Ishikawa (cell line): ENCODE measurements at regions not wholly inside any gene's neighbourhood (a gene's known extent, or its start where the extent isn't known, plus 50 kb on each side); places are given as distances from the start of the nearest gene placed in this dataset.

Source experiments
- CEBPB ChIP-seq: IDR thresholded peaks from 2 replicates; pipeline ENCODE4 v1.6.1; 2012
- CREB1 ChIP-seq: IDR thresholded peaks from 2 replicates; pipeline ENCODE4 v1.6.1; 2012; ENCODE audit warnings: low read depth
- EGR1 ChIP-seq: IDR thresholded peaks from 2 replicates; pipeline ENCODE4 v1.6.1; 2012
- EP300 ChIP-seq: IDR thresholded peaks from 2 replicates; pipeline ENCODE4 v1.6.1; 2012; ENCODE audit warnings: borderline replicate concordance
- FOXM1 ChIP-seq: IDR thresholded peaks from 2 replicates; pipeline ENCODE4 v1.6.1; 2012; ENCODE audit warnings: low read depth, borderline replicate concordance
- MAX ChIP-seq: IDR thresholded peaks from 2 replicates; pipeline ENCODE4 v1.6.1; 2012
- NFIC ChIP-seq: IDR thresholded peaks from 2 replicates; pipeline ENCODE4 v1.6.1; 2012
- RAD21 ChIP-seq: IDR thresholded peaks from 2 replicates; pipeline ENCODE4 v1.6.1; 2012; ENCODE audit warnings: low read depth
- TAF1 ChIP-seq: IDR thresholded peaks from 2 replicates; pipeline ENCODE4 v1.6.1; 2012; ENCODE audit warnings: low read depth, mild to moderate bottlenecking
- TCF12 ChIP-seq: IDR thresholded peaks from 2 replicates; pipeline ENCODE4 v1.6.1; 2012; ENCODE audit warnings: low read depth
- TEAD4 ChIP-seq: IDR thresholded peaks from 2 replicates; pipeline ENCODE4 v1.6.1; 2012
- YY1 ChIP-seq: IDR thresholded peaks from 2 replicates; pipeline ENCODE4 v1.6.1; 2012; ENCODE audit warnings: low read depth
- ZBTB7A ChIP-seq: IDR thresholded peaks from 2 replicates; pipeline ENCODE4 v1.6.1; 2012; ENCODE audit warnings: low read depth
- TF ChIP-seq, protein P1 (sequence below): IDR thresholded peaks from 2 replicates; pipeline ENCODE4 v1.6.1; 2012; ENCODE audit warnings: low read depth, mild to moderate bottlenecking
- TF ChIP-seq, protein P2 (sequence below): IDR thresholded peaks from 2 replicates; pipeline ENCODE4 v1.6.1; 2012

GRCh38 chr5:65076251-65076869, 307.6 kb downstream of the CWC27 start:
- TF ChIP-seq RAD21 (peak; percentile 42), EP300 (no peak)
- TF ChIP-seq, protein P1, sequence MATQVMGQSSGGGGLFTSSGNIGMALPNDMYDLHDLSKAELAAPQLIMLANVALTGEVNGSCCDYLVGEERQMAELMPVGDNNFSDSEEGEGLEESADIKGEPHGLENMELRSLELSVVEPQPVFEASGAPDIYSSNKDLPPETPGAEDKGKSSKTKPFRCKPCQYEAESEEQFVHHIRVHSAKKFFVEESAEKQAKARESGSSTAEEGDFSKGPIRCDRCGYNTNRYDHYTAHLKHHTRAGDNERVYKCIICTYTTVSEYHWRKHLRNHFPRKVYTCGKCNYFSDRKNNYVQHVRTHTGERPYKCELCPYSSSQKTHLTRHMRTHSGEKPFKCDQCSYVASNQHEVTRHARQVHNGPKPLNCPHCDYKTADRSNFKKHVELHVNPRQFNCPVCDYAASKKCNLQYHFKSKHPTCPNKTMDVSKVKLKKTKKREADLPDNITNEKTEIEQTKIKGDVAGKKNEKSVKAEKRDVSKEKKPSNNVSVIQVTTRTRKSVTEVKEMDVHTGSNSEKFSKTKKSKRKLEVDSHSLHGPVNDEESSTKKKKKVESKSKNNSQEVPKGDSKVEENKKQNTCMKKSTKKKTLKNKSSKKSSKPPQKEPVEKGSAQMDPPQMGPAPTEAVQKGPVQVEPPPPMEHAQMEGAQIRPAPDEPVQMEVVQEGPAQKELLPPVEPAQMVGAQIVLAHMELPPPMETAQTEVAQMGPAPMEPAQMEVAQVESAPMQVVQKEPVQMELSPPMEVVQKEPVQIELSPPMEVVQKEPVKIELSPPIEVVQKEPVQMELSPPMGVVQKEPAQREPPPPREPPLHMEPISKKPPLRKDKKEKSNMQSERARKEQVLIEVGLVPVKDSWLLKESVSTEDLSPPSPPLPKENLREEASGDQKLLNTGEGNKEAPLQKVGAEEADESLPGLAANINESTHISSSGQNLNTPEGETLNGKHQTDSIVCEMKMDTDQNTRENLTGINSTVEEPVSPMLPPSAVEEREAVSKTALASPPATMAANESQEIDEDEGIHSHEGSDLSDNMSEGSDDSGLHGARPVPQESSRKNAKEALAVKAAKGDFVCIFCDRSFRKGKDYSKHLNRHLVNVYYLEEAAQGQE = no peak

DNA sequence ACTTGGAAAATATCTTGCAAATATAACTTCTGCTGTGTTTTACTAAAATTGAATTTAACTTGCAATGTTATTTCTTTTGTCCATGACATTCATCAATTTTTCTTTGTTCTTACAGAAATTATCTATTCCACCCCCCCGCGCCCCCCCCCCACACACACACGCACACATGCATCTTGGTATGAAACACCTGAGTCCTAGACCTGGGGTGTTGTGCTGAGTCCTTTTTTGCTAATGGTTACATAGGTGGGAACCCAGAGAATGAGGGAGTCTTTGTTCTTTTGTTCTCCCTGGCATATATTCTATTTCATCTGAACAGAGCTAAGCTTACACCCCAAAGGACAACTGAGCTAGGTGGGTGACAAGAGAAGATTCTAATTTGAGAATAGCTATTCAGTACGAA, 308.9 kb downstream of the CWC27 start:
- TF ChIP-seq RAD21 = no peak
- no peak for TF ChIP-seq ZBTB7A
- TF ChIP-seq TAF1 = no peak
- TF ChIP-seq CEBPB = no peak
- no peak for TF ChIP-seq NFIC
- no peak for TF ChIP-seq EP300
- no peak for TF ChIP-seq EGR1
- TF ChIP-seq, protein P1 = no peak
- TF ChIP-seq YY1 = no peak
- TF ChIP-seq CREB1 = no peak
- TF ChIP-seq FOXM1 = no peak
- TF ChIP-seq, protein P2, sequence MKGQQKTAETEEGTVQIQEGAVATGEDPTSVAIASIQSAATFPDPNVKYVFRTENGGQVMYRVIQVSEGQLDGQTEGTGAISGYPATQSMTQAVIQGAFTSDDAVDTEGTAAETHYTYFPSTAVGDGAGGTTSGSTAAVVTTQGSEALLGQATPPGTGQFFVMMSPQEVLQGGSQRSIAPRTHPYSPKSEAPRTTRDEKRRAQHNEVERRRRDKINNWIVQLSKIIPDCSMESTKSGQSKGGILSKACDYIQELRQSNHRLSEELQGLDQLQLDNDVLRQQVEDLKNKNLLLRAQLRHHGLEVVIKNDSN = no peak
- no peak for TF ChIP-seq MAX
- no peak for TF ChIP-seq TCF12
- no peak for TF ChIP-seq TEAD4

- TF ChIP-seq, protein P2 = no peak
- TF ChIP-seq YY1 (no peak), FOXM1 (no peak), ZBTB7A (no peak), EP300 (no peak), EGR1 (no peak), TEAD4 (no peak), NFIC (no peak), TCF12 (no peak), MAX (no peak), RAD21 (no peak), CEBPB (no peak), CREB1 (no peak), TAF1 (no peak)
- TF ChIP-seq, protein P1 = no peak
These were observed 309.6 kb downstream of the CWC27 start for GRCh38 chr5:65078331-65078730.

- TF ChIP-seq CEBPB = no peak
- TF ChIP-seq MAX = no peak
- TF ChIP-seq ZBTB7A = no peak
- TF ChIP-seq FOXM1 = no peak
- no peak for TF ChIP-seq EGR1
- TF ChIP-seq, protein P1 = no peak
These were observed 312.3 kb downstream of the CWC27 start for GRCh38 chr5:65081071-65081470.
